ENCODE measurements at regions not wholly inside any gene's neighbourhood (a gene's known extent, or its start where the extent isn't known, plus 50 kb on each side); places are given as distances from the start of the nearest gene placed in this dataset.

GRCh38 chr3:31077826-31078225, 183.4 kb upstream of the GADL1 start:
- TF ChIP-seq CTCF (IDR thresholded peaks at IDR 0.05): no peak
- TF ChIP-seq POLR2A (IDR thresholded peaks at IDR 0.05): no peak

Measured in esophagus squamous epithelium (tissue), 4 donors.